ENCODE measurements at regions not wholly inside any gene's neighbourhood (a gene's known extent, or its start where the extent isn't known, plus 50 kb on each side); places are given as distances from the start of the nearest gene placed in this dataset.

GRCh38 chr3:102026656-102027055 is 177.3 kb downstream of the NFKBIZ start:
- Mint-ChIP-seq H3K36me3 (no peaks in the 10 kb centered on the region), H3K4me3 (no peak overlapping the region), H3K9me3 (peaks cover 19% of the 10 kb centered on the region), H3K4me1 (no peaks in the 10 kb centered on the region), H3K27ac (no peak overlapping the region), H3K27me3 (ENCODE audit: low read depth) (no peaks in the 10 kb centered on the region)
- DNase-seq (ENCODE audit: low spot score in 2 of 2, unreplicated experiment in 2 of 2), result no peak
- no peak for TF ChIP-seq CTCF (IDR thresholded peaks at IDR 0.05; ENCODE audit: unreplicated experiment)

- peaks cover 2% of the 10 kb centered on the region for H3K4me1 Mint-ChIP-seq
Measured at GRCh38 chr3:102030661-102031060, 181.3 kb downstream of the NFKBIZ start.

GRCh38 chr3:102031834-102032233 is 182.5 kb downstream of the NFKBIZ start:
- no peak for TF ChIP-seq CTCF (IDR thresholded peaks at IDR 0.05; ENCODE audit: unreplicated experiment)
- Mint-ChIP-seq H3K9me3 (peaks cover 7% of the 10 kb centered on the region), H3K36me3 (no peaks in the 10 kb centered on the region)

More at GRCh38 chr3:102030661-102031060, 181.3 kb downstream of the NFKBIZ start:
- H3K27ac Mint-ChIP-seq, result no peak overlapping the region
- H3K4me3 Mint-ChIP-seq, result no peak overlapping the region
- H3K9me3 Mint-ChIP-seq, result peaks cover 13% of the 10 kb centered on the region
- H3K27me3 Mint-ChIP-seq (ENCODE audit: low read depth), result no peaks in the 10 kb centered on the region
- H3K36me3 Mint-ChIP-seq, result no peaks in the 10 kb centered on the region
- no peak for TF ChIP-seq CTCF (IDR thresholded peaks at IDR 0.05; ENCODE audit: unreplicated experiment)
- no peak for DNase-seq (ENCODE audit: low spot score in 2 of 2, unreplicated experiment in 2 of 2)

GRCh38 chr3:102032491-102033383 is 183.4 kb downstream of the NFKBIZ start:
- H3K27me3 Mint-ChIP-seq (ENCODE audit: low read depth), result no peaks in the 10 kb centered on the region
- peaks cover 10% of the 10 kb centered on the region for H3K4me1 Mint-ChIP-seq
- TF ChIP-seq CTCF (IDR thresholded peaks at IDR 0.05; ENCODE audit: unreplicated experiment), result no peak
- H3K36me3 Mint-ChIP-seq, result no peaks in the 10 kb centered on the region
- peaks cover 7% of the 10 kb centered on the region for H3K9me3 Mint-ChIP-seq
- DNase-seq (ENCODE audit: low spot score in 2 of 2, unreplicated experiment in 2 of 2), result no peak
- H3K27ac Mint-ChIP-seq, result no peak overlapping the region
- no peak overlapping the region for H3K4me3 Mint-ChIP-seq

More at GRCh38 chr3:102031834-102032233, 182.5 kb downstream of the NFKBIZ start:
- no peak overlapping the region for H3K4me3 Mint-ChIP-seq
- H3K27me3 Mint-ChIP-seq (ENCODE audit: low read depth), result no peaks in the 10 kb centered on the region
- H3K27ac Mint-ChIP-seq, result no peak overlapping the region
- no peak for DNase-seq (ENCODE audit: low spot score in 2 of 2, unreplicated experiment in 2 of 2)
- H3K4me1 Mint-ChIP-seq, result peaks cover 2% of the 10 kb centered on the region

- no peak overlapping the region for H3K4me3 Mint-ChIP-seq
- TF ChIP-seq CTCF (IDR thresholded peaks at IDR 0.05; ENCODE audit: unreplicated experiment), result no peak
- H3K27ac Mint-ChIP-seq, result no peak overlapping the region
- peaks cover 19% of the 10 kb centered on the region for H3K9me3 Mint-ChIP-seq
- DNase-seq (ENCODE audit: low spot score in 2 of 2, unreplicated experiment in 2 of 2), result no peak
- peaks cover 10% of the 10 kb centered on the region for H3K4me1 Mint-ChIP-seq
- no peaks in the 10 kb centered on the region for H3K27me3 Mint-ChIP-seq (ENCODE audit: low read depth)
- peaks cover 7% of the 10 kb centered on the region for H3K36me3 Mint-ChIP-seq
Measured at GRCh38 chr3:102034639-102035451, 185.5 kb downstream of the NFKBIZ start.
